ENCODE measurements at regions not wholly inside any gene's neighbourhood (a gene's known extent, or its start where the extent isn't known, plus 50 kb on each side); places are given as distances from the start of the nearest gene placed in this dataset.

DNA sequence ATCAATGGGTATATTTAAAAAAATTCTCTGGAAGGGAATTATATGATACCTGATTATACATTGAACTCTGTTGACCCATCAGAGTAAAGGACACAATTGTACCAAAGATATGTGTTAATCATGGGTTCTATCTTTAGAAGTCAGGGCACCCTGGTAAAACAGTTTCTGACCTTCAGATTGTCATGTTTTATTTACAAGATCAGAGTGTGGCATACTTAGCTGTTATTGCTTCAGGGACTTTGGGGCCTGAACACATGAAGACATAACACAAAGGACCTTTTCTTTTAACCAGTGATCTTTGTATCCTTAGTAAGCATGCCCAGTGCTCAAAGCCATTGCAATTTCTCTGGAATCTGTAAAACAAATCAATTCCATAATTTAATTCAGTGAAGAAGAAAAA is 204.8 kb upstream of the RPS6KA3 start:
- H3K27ac ChIP-seq: no peak overlapping the region
- intact Hi-C loops (cut with DNase I; ENCODE audit: low total_unique reads): no loop called here
- H3K4me3 ChIP-seq: no peak overlapping the region
- no peaks in the 10 kb centered on the region for H3K4me1 ChIP-seq
- H3K36me3 ChIP-seq: no peaks in the 10 kb centered on the region
- H3K27me3 ChIP-seq (replicated peaks in 1 of 7): no peaks in the 10 kb centered on the region
- no peaks in the 10 kb centered on the region for H3K9me3 ChIP-seq
- TF ChIP-seq POLR2AphosphoS5 (IDR thresholded peaks at IDR 0.05): no peak
- TF ChIP-seq, protein P1, sequence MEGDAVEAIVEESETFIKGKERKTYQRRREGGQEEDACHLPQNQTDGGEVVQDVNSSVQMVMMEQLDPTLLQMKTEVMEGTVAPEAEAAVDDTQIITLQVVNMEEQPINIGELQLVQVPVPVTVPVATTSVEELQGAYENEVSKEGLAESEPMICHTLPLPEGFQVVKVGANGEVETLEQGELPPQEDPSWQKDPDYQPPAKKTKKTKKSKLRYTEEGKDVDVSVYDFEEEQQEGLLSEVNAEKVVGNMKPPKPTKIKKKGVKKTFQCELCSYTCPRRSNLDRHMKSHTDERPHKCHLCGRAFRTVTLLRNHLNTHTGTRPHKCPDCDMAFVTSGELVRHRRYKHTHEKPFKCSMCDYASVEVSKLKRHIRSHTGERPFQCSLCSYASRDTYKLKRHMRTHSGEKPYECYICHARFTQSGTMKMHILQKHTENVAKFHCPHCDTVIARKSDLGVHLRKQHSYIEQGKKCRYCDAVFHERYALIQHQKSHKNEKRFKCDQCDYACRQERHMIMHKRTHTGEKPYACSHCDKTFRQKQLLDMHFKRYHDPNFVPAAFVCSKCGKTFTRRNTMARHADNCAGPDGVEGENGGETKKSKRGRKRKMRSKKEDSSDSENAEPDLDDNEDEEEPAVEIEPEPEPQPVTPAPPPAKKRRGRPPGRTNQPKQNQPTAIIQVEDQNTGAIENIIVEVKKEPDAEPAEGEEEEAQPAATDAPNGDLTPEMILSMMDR (IDR thresholded peaks at IDR 0.05 in 8 of 11, conservative IDR thresholded peaks at IDR 0.05 in 3 of 11): no peak
- DNase-seq: no peak

DNA sequence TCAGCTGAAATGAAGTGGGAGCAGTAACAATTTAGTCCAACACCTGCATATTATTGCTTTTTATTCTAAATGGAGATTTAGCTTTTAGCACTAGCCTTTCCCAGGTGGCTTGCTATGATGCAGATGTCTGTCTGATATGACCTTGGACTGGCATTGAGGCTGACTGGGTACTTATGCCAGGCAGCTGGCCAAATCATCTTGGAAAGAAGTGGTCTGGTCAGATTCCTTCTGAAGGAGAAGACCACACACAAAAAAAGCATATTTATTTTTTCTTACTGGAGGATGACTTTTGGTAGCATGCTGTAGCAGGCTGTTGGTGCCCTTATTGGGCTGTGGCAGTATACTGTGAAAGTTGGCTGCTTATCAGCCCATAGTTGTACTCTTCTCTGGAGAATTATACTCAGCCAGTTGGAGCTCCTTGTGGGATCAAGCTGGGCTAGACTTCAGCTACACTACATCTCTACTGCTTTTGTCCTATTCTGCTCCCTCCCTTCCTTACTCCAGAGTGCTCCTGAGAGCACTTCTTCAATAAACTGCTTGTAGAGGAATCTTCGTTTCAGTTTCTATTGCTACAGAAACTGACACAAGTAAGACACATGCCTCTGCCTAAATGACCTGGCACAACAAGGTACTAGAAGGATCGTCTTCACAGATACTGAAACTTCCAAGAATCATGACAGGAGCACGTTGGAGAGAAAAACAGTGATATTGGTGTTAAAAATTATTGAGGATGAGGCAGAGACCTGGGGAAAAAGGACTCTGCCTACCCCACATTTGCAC is 196.8 kb upstream of the RPS6KA3 start:
- Histone ChIP-seq H3K4me3 (no peak overlapping the region), H3K9me3 (no peaks in the 10 kb centered on the region), H3K27ac (no peak overlapping the region), H3K36me3 (no peaks in the 10 kb centered on the region), H3K27me3 (replicated peaks in 1 of 7) (peaks cover 0 to 5% (median 0%) of the 10 kb centered on the region in 7 donors), H3K4me1 (no peaks in the 10 kb centered on the region)
- TF ChIP-seq, protein P1 (IDR thresholded peaks at IDR 0.05 in 8 of 11, conservative IDR thresholded peaks at IDR 0.05 in 3 of 11): no peak
- intact Hi-C loops (cut with DNase I; ENCODE audit: low total_unique reads): no loop called here
- no peak for DNase-seq
- 50 to 73% (median 55%) methylated on average over 3 of the region's 3 CpGs for WGBS, 5 donors

DNA sequence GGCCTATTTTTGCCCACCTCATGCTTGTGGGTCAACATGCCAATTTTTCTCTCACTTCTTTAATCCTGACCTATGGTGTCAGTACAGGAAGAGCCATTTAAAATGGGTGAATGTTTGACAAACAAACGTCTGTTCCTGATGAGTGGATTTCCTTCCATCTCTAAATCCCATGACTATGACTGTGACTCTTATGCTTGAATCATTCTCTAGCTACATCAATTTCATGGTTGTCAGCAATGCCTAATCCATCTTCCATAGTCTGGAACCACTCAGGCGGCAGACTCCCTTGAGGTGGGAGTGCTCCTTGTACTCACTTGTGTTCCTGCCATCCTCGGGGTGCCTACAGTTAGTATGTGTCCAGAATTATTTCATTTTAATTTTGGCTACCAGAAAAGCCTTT is 194.9 kb upstream of the RPS6KA3 start:
- no peaks in the 10 kb centered on the region for H3K4me1 ChIP-seq
- no peaks in the 10 kb centered on the region for H3K36me3 ChIP-seq
- DNase-seq: no peak
- no peaks in the 10 kb centered on the region for H3K9me3 ChIP-seq
- H3K27ac ChIP-seq: no peak overlapping the region
- no peak overlapping the region for H3K4me3 ChIP-seq
- 45 to 86% (median 67%) methylated on average over 3 of the region's 3 CpGs for WGBS, 5 donors
- intact Hi-C loops (cut with DNase I; ENCODE audit: low total_unique reads): no loop called here
- H3K27me3 ChIP-seq (replicated peaks in 1 of 7): peaks cover 0 to 5% (median 0%) of the 10 kb centered on the region in 7 donors
- TF ChIP-seq POLR2A (IDR thresholded peaks at IDR 0.05) (no peak), POLR2AphosphoS5 (IDR thresholded peaks at IDR 0.05) (no peak)
- TF ChIP-seq, protein P1 (IDR thresholded peaks at IDR 0.05 in 8 of 11, conservative IDR thresholded peaks at IDR 0.05 in 3 of 11): no peak

DNA sequence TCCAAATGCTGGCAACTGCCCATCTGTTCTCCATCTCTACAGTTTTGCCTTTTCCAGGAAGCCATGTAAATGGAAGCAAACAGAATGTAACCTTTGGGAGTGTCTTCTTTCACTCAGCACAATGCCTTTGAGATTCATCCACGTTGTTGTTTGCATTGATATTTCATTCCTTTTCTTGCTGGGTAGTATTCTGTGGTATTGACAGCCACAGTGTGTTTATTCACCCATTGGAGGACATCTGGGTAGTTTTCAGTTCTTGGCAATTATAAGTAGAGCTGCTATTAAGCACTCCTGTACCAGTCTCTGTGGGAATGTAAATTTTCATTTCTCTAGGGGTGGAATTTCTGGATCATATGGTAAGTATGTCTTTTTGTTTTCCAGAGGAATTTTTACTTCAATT is 194.3 kb upstream of the RPS6KA3 start:
- no peak for DNase-seq
- no peak overlapping the region for H3K27ac ChIP-seq
- no peak overlapping the region for H3K4me3 ChIP-seq
- peaks cover 0 to 5% (median 0%) of the 10 kb centered on the region in 7 donors for H3K27me3 ChIP-seq (replicated peaks in 1 of 7)
- intact Hi-C loops (cut with DNase I; ENCODE audit: low total_unique reads): no loop called here
- WGBS, 5 donors: 21 to 61% (median 53%) methylated on average over 1 of the region's 1 CpG
- H3K36me3 ChIP-seq: no peaks in the 10 kb centered on the region
- no peak for TF ChIP-seq POLR2A (IDR thresholded peaks at IDR 0.05)
- no peaks in the 10 kb centered on the region for H3K9me3 ChIP-seq
- H3K4me1 ChIP-seq: no peaks in the 10 kb centered on the region

Data from spleen (tissue), 11 donors.